Colonic mucosa (tissue), 4 donors: ENCODE measurements at regions not wholly inside any gene's neighbourhood (a gene's known extent, or its start where the extent isn't known, plus 50 kb on each side); places are given as distances from the start of the nearest gene placed in this dataset.
"Not testable (repeated sequence)": the region's sequence is repeated elsewhere in the genome, so short reads cannot be mapped to it uniquely, and the experiment has no call there.

Source experiments
- DNase-seq: peaks from one replicate; pipeline ENCODE4 v3.0.0-alpha.2; 2020
- H3K27ac ChIP-seq: fragments of 200-600 bp; one replicate; pipeline ENCODE4 v1.8.0; 2021
- H3K27me3 ChIP-seq: fragments of 200-600 bp; one replicate; pipeline ENCODE4 v1.8.0; 2021
- H3K36me3 ChIP-seq: fragments of 200-600 bp; one replicate; pipeline ENCODE4 v1.8.0; 2021
- H3K4me1 ChIP-seq: fragments of 200-600 bp; one replicate; pipeline ENCODE4 v1.8.0; 2021; ENCODE audit warnings: mild to moderate bottlenecking
- H3K4me3 ChIP-seq: fragments of 200-600 bp; one replicate; pipeline ENCODE4 v1.8.0; 2021
- H3K9ac ChIP-seq, 2 donors: one replicate each; pipeline ENCODE4 v1.7.0; 2013; ENCODE audit warnings: control low read depth in 2 of 2, low read depth in 2 of 2, low read length in 2 of 2
- H3K9me3 ChIP-seq: fragments of 200-600 bp; one replicate; pipeline ENCODE4 v1.8.0; 2021
- intact Hi-C: fragments of 100-400 bp; cut with DNase I; formaldehyde crosslinking; loops from one replicate; pipeline ENCODE4 v1.14.1; 2022
- TF ChIP-seq, protein P1 (sequence below): fragments of 200-600 bp; IDR thresholded peaks from one replicate; pipeline ENCODE4 v1.8.0; 2022; ENCODE audit warnings: antibody characterized with exemption, mild to moderate bottlenecking
- donor health status: healthy.
- donor health status: DM: no; HTN: no; CAD: no.
- donor health status: DM: no; HTN: no; CAD: no.

DNA sequence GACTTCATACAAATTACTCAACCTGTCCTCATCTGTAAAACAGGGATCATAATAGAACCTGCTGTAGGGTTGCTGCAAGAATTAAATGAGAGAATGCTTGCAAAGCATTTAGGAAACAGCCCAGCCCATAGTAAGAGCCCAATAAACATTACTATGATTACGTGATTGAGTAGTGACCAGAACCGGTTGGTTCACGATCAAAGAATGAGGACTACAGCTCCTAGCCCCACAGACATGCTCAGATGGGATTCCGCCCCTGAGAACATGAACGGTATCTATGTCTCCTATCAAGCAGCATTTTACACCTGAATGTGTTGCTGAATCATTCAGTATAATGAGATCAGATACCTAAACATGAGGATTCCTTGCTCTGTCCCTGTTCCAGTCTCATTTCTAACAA, 104.8 kb upstream of the ZNF648 start:
- intact Hi-C loops = no loop called here
- Histone ChIP-seq H3K9me3 (no peaks in the 10 kb centered on the region), H3K27me3 (no peaks in the 10 kb centered on the region), H3K36me3 (no peaks in the 10 kb centered on the region), H3K4me1 (no peaks in the 10 kb centered on the region), H3K27ac (no peak overlapping the region), H3K9ac (no peak overlapping the region), H3K4me3 (no peak overlapping the region)
- no peak for DNase-seq
- TF ChIP-seq, protein P1, sequence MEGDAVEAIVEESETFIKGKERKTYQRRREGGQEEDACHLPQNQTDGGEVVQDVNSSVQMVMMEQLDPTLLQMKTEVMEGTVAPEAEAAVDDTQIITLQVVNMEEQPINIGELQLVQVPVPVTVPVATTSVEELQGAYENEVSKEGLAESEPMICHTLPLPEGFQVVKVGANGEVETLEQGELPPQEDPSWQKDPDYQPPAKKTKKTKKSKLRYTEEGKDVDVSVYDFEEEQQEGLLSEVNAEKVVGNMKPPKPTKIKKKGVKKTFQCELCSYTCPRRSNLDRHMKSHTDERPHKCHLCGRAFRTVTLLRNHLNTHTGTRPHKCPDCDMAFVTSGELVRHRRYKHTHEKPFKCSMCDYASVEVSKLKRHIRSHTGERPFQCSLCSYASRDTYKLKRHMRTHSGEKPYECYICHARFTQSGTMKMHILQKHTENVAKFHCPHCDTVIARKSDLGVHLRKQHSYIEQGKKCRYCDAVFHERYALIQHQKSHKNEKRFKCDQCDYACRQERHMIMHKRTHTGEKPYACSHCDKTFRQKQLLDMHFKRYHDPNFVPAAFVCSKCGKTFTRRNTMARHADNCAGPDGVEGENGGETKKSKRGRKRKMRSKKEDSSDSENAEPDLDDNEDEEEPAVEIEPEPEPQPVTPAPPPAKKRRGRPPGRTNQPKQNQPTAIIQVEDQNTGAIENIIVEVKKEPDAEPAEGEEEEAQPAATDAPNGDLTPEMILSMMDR = no peak

DNA sequence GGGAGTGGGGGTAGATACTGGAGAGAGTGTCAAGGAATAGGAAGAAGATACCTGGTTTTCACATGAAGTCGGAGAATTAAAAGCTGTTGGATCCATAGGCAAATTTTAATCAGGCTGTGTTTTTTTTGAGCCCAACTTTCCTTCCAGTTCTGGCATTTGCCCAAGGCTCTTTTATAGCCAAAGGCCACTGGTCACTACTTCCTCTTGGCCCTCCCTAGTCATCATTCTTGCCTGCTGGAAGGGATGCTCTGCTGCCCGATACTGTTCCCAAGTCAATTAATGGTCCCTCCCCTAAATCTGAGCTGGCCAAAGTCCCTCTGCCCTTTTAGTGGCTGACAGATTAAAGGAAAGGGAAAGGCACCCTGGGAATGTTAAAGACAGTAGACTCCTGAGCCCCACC, 102.8 kb upstream of the ZNF648 start:
- Histone ChIP-seq H3K36me3 (no peaks in the 10 kb centered on the region), H3K4me3 (no peak overlapping the region), H3K27ac (no peak overlapping the region), H3K27me3 (no peaks in the 10 kb centered on the region), H3K9ac (no peak overlapping the region), H3K4me1 (no peaks in the 10 kb centered on the region), H3K9me3 (no peaks in the 10 kb centered on the region)
- no peak for DNase-seq
- intact Hi-C loops = no loop called here
- TF ChIP-seq, protein P1 = no peak

DNA sequence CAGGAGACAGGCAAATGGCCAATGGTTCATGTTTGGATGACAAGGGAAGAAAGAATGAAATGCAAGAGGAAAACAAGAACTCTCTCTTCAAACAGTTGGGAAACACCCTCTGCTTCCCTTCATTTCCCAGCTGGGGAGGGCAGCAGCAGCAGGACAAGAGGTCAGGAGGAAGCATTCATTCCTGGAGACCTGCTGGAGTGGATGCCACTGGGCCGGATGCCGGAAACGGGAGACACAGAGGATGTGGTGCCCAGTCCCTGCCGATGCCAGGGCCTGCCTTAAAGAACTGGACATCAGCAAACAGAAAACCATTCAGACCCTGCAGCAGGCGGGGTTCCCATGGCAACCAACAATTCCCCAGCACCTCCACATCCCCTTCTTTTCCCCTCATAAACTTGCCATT, 102.3 kb upstream of the ZNF648 start:
- Histone ChIP-seq H3K4me3 (no peak overlapping the region), H3K36me3 (no peaks in the 10 kb centered on the region), H3K4me1 (no peaks in the 10 kb centered on the region), H3K9ac (no peak overlapping the region), H3K27ac (peak overlapping the region; percentile 4), H3K9me3 (no peaks in the 10 kb centered on the region), H3K27me3 (no peaks in the 10 kb centered on the region)
- DNase-seq = no peak
- TF ChIP-seq, protein P1 = no peak
- intact Hi-C loops = no loop called here

DNA sequence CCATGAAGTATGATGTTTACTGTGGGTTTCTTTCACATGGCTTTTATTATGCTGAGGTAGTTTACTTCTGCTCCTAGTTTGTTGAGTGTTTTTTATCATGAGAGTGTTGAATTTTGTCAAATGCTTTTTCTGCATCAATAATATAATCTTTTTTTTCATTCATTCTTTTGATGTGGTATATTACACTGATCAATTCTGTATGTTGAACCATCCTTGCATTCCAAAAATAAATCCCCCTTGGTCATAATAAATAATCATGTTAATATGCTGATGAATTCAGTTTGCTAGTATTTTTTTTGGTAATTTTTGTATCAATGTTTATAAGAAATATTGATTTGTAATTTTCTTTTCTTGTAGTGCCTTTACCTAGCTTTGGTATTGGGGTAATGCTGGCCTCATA, 97.9 kb upstream of the ZNF648 start:
- Histone ChIP-seq H3K4me1 (no peaks in the 10 kb centered on the region), H3K9ac (no peak overlapping the region), H3K4me3 (no peak overlapping the region), H3K36me3 (no peaks in the 10 kb centered on the region), H3K27ac (no peak overlapping the region), H3K27me3 (no peaks in the 10 kb centered on the region), H3K9me3 (no peaks in the 10 kb centered on the region)
- DNase-seq = no peak
- intact Hi-C loops = no loop called here
- TF ChIP-seq, protein P1 = no peak

DNA sequence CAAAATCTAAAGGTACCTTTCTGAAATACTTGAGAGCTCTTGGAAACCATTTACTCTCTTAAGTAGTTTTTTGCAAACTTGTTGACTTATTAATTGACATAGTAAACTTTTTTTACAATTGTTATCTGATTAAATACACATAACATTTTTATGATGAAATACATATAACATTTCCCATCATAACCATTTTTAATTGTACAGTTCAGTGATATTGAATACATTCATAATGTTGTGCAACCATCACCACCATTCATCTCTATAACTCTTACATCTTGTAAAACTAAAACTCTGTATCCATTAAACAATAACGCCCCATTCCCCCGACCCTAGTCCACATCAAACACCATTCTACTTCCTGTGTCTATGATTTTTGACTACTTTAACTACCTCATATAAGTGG, 95.7 kb upstream of the ZNF648 start:
- no peaks in the 10 kb centered on the region for H3K4me1 ChIP-seq
- no peaks in the 10 kb centered on the region for H3K36me3 ChIP-seq
- TF ChIP-seq, protein P1 = no peak
- H3K9ac ChIP-seq = no peak overlapping the region
- DNase-seq = no peak
- intact Hi-C loops = no loop called here
- no peak overlapping the region for H3K4me3 ChIP-seq
- H3K9me3 ChIP-seq = no peaks in the 10 kb centered on the region
- H3K27me3 ChIP-seq = no peaks in the 10 kb centered on the region
- H3K27ac ChIP-seq = no peak overlapping the region

DNA sequence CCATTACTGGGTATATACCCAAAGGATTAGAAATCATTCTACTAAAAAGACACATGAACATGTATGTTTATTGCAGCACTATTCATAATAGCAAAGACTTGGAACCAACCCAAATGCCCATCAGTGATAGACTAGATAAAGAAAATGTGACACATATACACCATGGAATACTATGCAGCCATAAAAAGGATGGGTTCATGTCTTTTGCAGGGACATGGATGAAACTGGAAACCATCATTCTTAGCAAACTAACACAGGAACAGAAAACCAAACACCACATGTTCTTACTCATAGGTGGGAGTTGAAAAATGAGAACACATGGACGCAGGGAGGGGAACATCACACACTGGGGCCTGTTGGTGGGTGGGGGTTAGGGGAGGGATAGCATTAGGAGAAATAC, 92.9 kb upstream of the ZNF648 start:
- H3K27ac ChIP-seq, H3K36me3 ChIP-seq, H3K9ac ChIP-seq, intact Hi-C loops, H3K4me3 ChIP-seq, H3K9me3 ChIP-seq, H3K27me3 ChIP-seq, DNase-seq, H3K4me1 ChIP-seq: not testable (repeated sequence)
